T-helper 2 cell treated with Interferon-gamma antibody and Interleukin-4, amounts not matched to agents 5 μg/mL and 100 μg/mL, for 36 hours (primary cell): ENCODE measurements at regions not wholly inside any gene's neighbourhood (a gene's known extent, or its start where the extent isn't known, plus 50 kb on each side); places are given as distances from the start of the nearest gene placed in this dataset.

Source experiments
- DNase-seq: peaks from one replicate; pipeline ENCODE4 v3.0.0; 2021; ENCODE audit warnings: low spot score
- H3K27ac Mint-ChIP-seq: one replicate; pipeline ENCODE4 v1.8.0; 2021; ENCODE audit warnings: mild to moderate bottlenecking, mixed read lengths
- H3K27me3 Mint-ChIP-seq: one replicate; pipeline ENCODE4 v1.8.0; 2021; ENCODE audit warnings: low read depth, mixed read lengths
- H3K36me3 Mint-ChIP-seq: one replicate; pipeline ENCODE4 v1.8.0; 2021; ENCODE audit warnings: low read depth, mixed read lengths
- H3K4me1 Mint-ChIP-seq: one replicate; pipeline ENCODE4 v1.8.0; 2021; ENCODE audit warnings: low read depth, mixed read lengths
- H3K4me3 Mint-ChIP-seq: one replicate; pipeline ENCODE4 v1.8.0; 2022; ENCODE audit warnings: mild to moderate bottlenecking, moderate library complexity, mixed read lengths
- H3K9me3 Mint-ChIP-seq: one replicate; pipeline ENCODE4 v1.8.0; 2021; ENCODE audit warnings: mixed read lengths

- Mint-ChIP-seq H3K27me3 (peaks cover 18% of the 10 kb centered on the region), H3K36me3 (no peaks in the 10 kb centered on the region), H3K4me3 (no peak overlapping the region), H3K9me3 (no peaks in the 10 kb centered on the region), H3K4me1 (no peaks in the 10 kb centered on the region), H3K27ac (no peak overlapping the region)
- no peak for DNase-seq
Observed at GRCh38 chr2:239678666-239679296, 278.0 kb upstream of the HDAC4 start.

- H3K4me3 Mint-ChIP-seq: no peak overlapping the region
- H3K4me1 Mint-ChIP-seq: no peaks in the 10 kb centered on the region
- no peak overlapping the region for H3K27ac Mint-ChIP-seq
- H3K36me3 Mint-ChIP-seq: no peaks in the 10 kb centered on the region
- peaks cover 16% of the 10 kb centered on the region for H3K27me3 Mint-ChIP-seq
- H3K9me3 Mint-ChIP-seq: no peaks in the 10 kb centered on the region
- no peak for DNase-seq
Observed at GRCh38 chr2:239678186-239678490, 277.3 kb upstream of the HDAC4 start.

- Mint-ChIP-seq H3K4me1 (no peaks in the 10 kb centered on the region), H3K9me3 (no peaks in the 10 kb centered on the region), H3K27me3 (peaks cover 13% of the 10 kb centered on the region), H3K4me3 (no peak overlapping the region), H3K36me3 (no peaks in the 10 kb centered on the region), H3K27ac (no peak overlapping the region)
- DNase-seq: no peak
Observed at GRCh38 chr2:239677453-239678185, 276.8 kb upstream of the HDAC4 start.

GRCh38 chr2:239676716-239677452 lies 276.1 kb upstream of the HDAC4 start:
- Mint-ChIP-seq H3K27ac (no peak overlapping the region), H3K9me3 (no peaks in the 10 kb centered on the region), H3K36me3 (no peaks in the 10 kb centered on the region), H3K4me1 (no peaks in the 10 kb centered on the region), H3K4me3 (no peak overlapping the region), H3K27me3 (peaks cover 8% of the 10 kb centered on the region)
- no peak for DNase-seq

GRCh38 chr2:239675826-239676715 lies 275.3 kb upstream of the HDAC4 start:
- Mint-ChIP-seq H3K4me1 (no peaks in the 10 kb centered on the region), H3K36me3 (no peaks in the 10 kb centered on the region), H3K4me3 (no peak overlapping the region), H3K27ac (no peak overlapping the region), H3K27me3 (peaks cover 3% of the 10 kb centered on the region), H3K9me3 (no peaks in the 10 kb centered on the region)
- DNase-seq: no peak

GRCh38 chr2:239674981-239675825 lies 274.4 kb upstream of the HDAC4 start:
- no peaks in the 10 kb centered on the region for H3K9me3 Mint-ChIP-seq
- no peaks in the 10 kb centered on the region for H3K27me3 Mint-ChIP-seq
- no peak overlapping the region for H3K4me3 Mint-ChIP-seq
- no peaks in the 10 kb centered on the region for H3K4me1 Mint-ChIP-seq
- no peak overlapping the region for H3K27ac Mint-ChIP-seq
- no peaks in the 10 kb centered on the region for H3K36me3 Mint-ChIP-seq
- DNase-seq: no peak

GRCh38 chr2:239674101-239674980 lies 273.5 kb upstream of the HDAC4 start:
- Mint-ChIP-seq H3K27me3 (no peaks in the 10 kb centered on the region), H3K36me3 (no peaks in the 10 kb centered on the region), H3K9me3 (no peaks in the 10 kb centered on the region), H3K27ac (no peak overlapping the region), H3K4me3 (no peak overlapping the region), H3K4me1 (no peaks in the 10 kb centered on the region)
- DNase-seq: no peak

- Mint-ChIP-seq H3K4me3 (no peak overlapping the region), H3K4me1 (no peaks in the 10 kb centered on the region), H3K27ac (no peak overlapping the region), H3K9me3 (no peaks in the 10 kb centered on the region), H3K27me3 (no peaks in the 10 kb centered on the region), H3K36me3 (no peaks in the 10 kb centered on the region)
- no peak for DNase-seq
Observed at GRCh38 chr2:239673641-239674040, 272.8 kb upstream of the HDAC4 start.

GRCh38 chr2:239671916-239672849 lies 271.4 kb upstream of the HDAC4 start:
- no peak overlapping the region for H3K27ac Mint-ChIP-seq
- H3K36me3 Mint-ChIP-seq: no peaks in the 10 kb centered on the region
- H3K4me1 Mint-ChIP-seq: no peaks in the 10 kb centered on the region
- no peaks in the 10 kb centered on the region for H3K27me3 Mint-ChIP-seq
- no peak overlapping the region for H3K4me3 Mint-ChIP-seq
- no peak for DNase-seq
- no peaks in the 10 kb centered on the region for H3K9me3 Mint-ChIP-seq

- Mint-ChIP-seq H3K27ac (no peak overlapping the region), H3K27me3 (no peaks in the 10 kb centered on the region), H3K4me3 (no peak overlapping the region), H3K9me3 (no peaks in the 10 kb centered on the region), H3K36me3 (no peaks in the 10 kb centered on the region), H3K4me1 (no peaks in the 10 kb centered on the region)
- DNase-seq: no peak
Observed at GRCh38 chr2:239671471-239671870, 270.7 kb upstream of the HDAC4 start.

- no peak overlapping the region for H3K27ac Mint-ChIP-seq
- DNase-seq: no peak
- no peak overlapping the region for H3K4me3 Mint-ChIP-seq
- no peaks in the 10 kb centered on the region for H3K4me1 Mint-ChIP-seq
- H3K36me3 Mint-ChIP-seq: no peaks in the 10 kb centered on the region
- H3K27me3 Mint-ChIP-seq: no peaks in the 10 kb centered on the region
- no peaks in the 10 kb centered on the region for H3K9me3 Mint-ChIP-seq
Observed at GRCh38 chr2:239670463-239671120, 269.8 kb upstream of the HDAC4 start.
